GM18519 (cell line): ENCODE measurements at regions not wholly inside any gene's neighbourhood (a gene's known extent, or its start where the extent isn't known, plus 50 kb on each side); places are given as distances from the start of the nearest gene placed in this dataset.

Experiments
- ATAC-seq: cut with Tn5 transposase; IDR thresholded peaks from one replicate; pipeline ENCODE4 v1.9.1; 2021; ENCODE audit warnings: mild to moderate bottlenecking, moderate library complexity; ENCODE audit not compliant: unreplicated experiment, low FRiP score

DNA sequence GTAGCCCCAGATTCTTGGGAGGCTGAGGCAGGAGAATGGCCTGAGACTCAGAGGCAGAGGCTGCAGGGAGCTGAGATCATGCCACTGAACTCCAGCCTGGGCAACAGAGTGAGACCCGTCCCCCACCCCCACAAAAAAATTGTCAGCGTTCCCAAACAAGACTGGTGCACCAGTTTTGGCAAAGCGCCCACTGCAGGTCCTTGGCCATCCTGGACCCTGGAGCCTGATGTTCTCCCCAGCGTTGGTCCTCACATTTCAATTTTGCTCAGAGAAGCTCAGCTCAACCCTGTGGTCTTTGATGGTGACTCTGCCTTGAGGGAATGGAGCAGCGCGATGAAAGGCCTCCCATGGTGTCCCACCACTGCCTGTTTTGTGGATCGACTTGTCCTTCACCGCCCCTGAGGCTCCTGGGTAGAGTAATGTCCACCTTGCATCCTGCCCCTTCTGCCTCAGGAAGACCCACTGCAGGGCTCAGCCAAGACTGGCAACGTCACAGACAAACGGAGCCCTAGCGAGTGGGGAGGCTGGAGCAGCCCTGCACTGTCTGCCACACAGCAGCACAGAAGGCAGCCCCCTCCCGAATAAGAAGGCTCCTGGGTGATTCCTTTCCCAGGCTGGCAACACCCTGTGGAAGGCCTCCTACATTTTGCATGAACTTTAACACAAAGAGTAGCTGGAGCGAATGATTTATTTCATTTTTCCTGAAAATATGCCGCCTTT is 410.9 kb downstream of the TCERG1L start:
- ATAC-seq = no peak

- ATAC-seq = no peak
Observed at GRCh38 chr10:130901311-130902165, 410.0 kb downstream of the TCERG1L start.

- no peak for ATAC-seq
Observed at GRCh38 chr10:130902471-130902870, 409.1 kb downstream of the TCERG1L start.

DNA sequence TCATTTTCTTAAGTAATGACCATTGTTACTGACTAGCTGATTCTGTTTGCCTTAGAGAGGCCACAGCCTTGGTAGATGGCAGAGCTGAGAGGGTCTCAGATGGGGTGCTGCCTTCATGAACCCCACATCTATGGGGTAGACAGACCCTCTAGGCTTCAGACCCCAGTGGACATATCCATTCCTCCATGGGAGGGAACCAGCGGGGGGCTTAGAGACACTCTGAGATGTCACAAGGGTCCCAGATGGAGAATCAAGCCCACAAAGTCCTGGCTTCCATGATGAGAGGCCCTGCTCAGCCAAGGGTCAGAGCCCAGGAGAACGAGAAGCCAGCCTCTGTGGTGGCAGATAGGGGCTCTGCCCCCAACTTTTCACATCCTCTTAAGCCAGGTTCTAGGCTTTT is 408.6 kb downstream of the TCERG1L start:
- ATAC-seq = no peak

DNA sequence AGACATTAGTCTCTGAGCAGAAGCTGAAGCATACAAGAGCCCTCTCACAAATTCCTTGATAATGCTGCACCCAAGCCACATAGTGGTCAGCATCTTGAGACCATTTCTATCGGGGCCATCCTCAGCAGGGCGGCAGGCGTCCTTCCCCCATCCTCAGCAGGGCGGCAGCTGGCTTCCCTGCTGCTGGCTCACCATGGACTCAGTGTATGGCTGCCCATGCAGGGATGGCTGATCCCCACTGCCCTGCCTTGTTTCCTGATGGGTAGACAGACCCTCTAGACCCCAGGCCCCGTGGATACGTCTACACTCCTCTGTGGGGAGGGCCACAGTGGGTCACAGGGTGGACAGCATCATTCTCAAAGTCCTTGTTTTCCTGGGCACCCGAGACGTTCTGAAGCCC is 406.8 kb downstream of the TCERG1L start:
- no peak for ATAC-seq

- ATAC-seq = no peak
Observed at GRCh38 chr10:130905386-130905785, 406.1 kb downstream of the TCERG1L start.

GRCh38 chr10:130905921-130906320 is 405.6 kb downstream of the TCERG1L start:
- ATAC-seq = no peak

DNA sequence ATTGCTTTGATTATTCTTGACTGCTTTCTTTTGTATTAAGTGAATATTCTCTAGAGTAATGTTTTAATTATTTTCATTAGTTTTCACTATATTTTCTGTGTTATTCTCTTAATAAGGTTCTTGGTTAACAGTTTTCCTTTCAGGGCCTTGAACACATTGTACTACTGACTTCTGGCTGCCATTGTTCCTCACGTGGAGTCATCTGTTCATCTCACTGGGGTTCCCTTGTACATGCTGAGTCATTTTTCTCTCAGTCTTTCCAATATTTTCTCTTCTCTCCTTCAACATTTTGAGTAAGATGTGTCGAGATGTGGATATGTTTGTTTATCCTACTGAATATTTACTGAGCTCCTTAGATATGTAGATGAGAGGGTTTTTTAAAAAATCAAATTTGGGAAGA is 400.7 kb downstream of the TCERG1L start:
- no peak for ATAC-seq

GRCh38 chr10:130913844-130914243 is 397.7 kb downstream of the TCERG1L start:
- ATAC-seq = no peak

- no peak for ATAC-seq
Observed at GRCh38 chr10:130914367-130914766, 397.2 kb downstream of the TCERG1L start.

- no peak for ATAC-seq
Observed at GRCh38 chr10:130915065-130915464, 396.5 kb downstream of the TCERG1L start.

- ATAC-seq = no peak
Observed at GRCh38 chr10:130921461-130921860, 390.1 kb downstream of the TCERG1L start.

GRCh38 chr10:130921911-130922440 is 389.5 kb downstream of the TCERG1L start:
- ATAC-seq = no peak

- ATAC-seq = no peak
Observed at GRCh38 chr10:130923596-130923995, 387.9 kb downstream of the TCERG1L start.

GRCh38 chr10:130924138-130924819 is 387.2 kb downstream of the TCERG1L start:
- no peak for ATAC-seq

- no peak for ATAC-seq
Observed at GRCh38 chr10:130926442-130926841, 385.1 kb downstream of the TCERG1L start.

GRCh38 chr10:130927157-130927556 is 384.4 kb downstream of the TCERG1L start:
- ATAC-seq = no peak

GRCh38 chr10:130928306-130928705 is 383.2 kb downstream of the TCERG1L start:
- no peak for ATAC-seq

DNA sequence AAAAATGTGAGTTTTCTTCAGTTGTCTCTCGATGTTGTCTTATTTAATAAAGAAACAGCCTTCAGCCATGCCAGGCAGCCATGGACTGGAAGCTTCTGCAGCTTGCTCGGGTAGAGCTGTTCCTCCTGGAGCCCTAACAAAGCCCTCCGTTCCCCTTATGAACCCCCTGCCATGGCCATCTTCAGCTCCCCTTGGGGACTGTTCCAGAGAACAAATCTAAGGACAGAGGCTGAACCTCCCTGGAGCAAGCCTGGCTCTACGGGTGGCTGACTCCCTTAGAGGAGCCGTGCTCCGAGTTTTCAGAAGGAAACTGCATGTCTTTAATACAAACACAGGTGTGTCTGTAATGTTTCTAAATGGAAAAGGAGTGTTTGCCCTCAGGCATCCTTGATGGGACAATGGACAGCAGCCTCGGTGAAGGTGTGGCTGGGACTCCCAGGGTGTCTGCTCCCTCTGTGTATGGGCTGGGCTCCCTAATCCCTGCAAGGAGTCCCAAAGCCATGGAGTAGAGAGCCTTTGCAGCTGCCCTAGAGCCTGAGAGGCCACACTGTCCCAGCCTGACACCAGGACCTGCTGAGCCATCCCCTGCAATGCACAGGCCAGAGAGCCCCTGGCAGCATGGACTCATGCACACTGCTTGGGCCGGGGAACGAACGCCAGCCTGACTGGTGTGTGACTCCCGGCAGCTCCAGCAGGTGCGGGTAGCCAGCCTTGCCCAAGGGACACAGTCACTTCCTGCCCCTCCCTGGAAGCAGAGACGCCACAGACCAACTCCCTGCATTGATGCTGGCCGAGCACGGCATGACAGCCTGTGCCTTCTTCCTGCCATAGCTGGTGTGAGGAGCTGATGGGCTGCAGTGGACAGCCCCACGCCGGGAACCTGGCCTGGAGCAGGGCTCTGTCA is 381.8 kb downstream of the TCERG1L start:
- no peak for ATAC-seq

DNA sequence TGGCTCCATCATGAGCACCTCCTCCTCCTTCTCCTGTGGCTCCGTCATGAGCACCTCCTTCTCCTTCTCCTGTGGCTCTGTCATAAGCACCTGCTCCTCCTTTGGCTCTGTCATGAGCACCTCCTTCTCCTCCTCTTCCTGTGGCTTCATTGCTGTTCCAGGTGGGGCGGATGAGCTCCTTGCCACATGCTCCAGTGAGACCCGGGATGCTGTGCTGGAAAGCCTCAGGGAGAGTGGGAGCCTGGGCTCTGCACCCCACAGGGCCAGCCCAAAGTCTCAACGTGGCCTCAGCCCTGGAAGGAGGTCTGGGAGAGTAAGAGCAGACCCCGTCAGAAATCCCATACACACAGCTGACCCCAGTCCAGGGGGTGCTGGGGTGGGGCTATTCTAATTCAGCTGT is 380.7 kb downstream of the TCERG1L start:
- no peak for ATAC-seq
